ENCODE measurements at regions not wholly inside any gene's neighbourhood (a gene's known extent, or its start where the extent isn't known, plus 50 kb on each side); places are given as distances from the start of the nearest gene placed in this dataset.

- H3K4me1 ChIP-seq (ENCODE audit: control insufficient read depth, insufficient read depth, low read length, poor library complexity, severe bottlenecking) = no peaks in the 10 kb centered on the region
- no peak overlapping the region for H3K4me3 ChIP-seq (ENCODE audit: insufficient read depth, low read depth, low read length, poor library complexity, severe bottlenecking)
- no peak overlapping the region for H3K27ac ChIP-seq (ENCODE audit: insufficient read depth, low read length, poor library complexity, severe bottlenecking)
- no peak for DNase-seq
- no peaks in the 10 kb centered on the region for H3K9me3 ChIP-seq (ENCODE audit: control insufficient read depth, low read length)
- no peaks in the 10 kb centered on the region for H3K36me3 ChIP-seq (ENCODE audit: control insufficient read depth, insufficient read depth, low read length)
- no peaks in the 10 kb centered on the region for H3K27me3 ChIP-seq (replicated peaks; ENCODE audit: control insufficient read depth, insufficient read depth, low read length, poor library complexity, severe bottlenecking)
Measured at GRCh38 chr13:104868806-104869205, 1666.7 kb downstream of the EFNB2 start.

DNA sequence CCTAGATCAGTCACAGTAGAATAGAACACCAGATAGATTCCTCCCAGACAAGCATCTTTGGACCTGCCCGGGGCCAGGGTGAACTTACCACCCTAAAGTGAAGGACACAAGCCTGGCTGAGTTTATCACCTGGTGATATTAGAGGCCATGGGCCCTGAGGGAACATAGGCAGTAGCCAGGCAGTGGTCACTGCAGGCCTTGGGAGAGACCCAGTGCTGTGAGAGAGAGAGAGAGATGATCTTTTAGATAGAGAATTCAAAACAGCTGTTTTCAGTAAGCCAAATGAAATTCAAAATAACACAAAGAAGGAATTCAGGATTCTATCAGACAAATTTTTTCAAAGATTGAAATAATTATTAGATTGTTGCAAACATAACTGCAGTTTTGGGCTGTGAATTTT lies 1679.9 kb downstream of the EFNB2 start:
- no peaks in the 10 kb centered on the region for H3K9me3 ChIP-seq (ENCODE audit: control insufficient read depth, low read length)
- no peak overlapping the region for H3K4me3 ChIP-seq (ENCODE audit: insufficient read depth, low read depth, low read length, poor library complexity, severe bottlenecking)
- H3K36me3 ChIP-seq (ENCODE audit: control insufficient read depth, insufficient read depth, low read length) = no peaks in the 10 kb centered on the region
- no peaks in the 10 kb centered on the region for H3K27me3 ChIP-seq (replicated peaks; ENCODE audit: control insufficient read depth, insufficient read depth, low read length, poor library complexity, severe bottlenecking)
- H3K27ac ChIP-seq (ENCODE audit: insufficient read depth, low read length, poor library complexity, severe bottlenecking) = no peak overlapping the region
- DNase-seq = no peak
- H3K4me1 ChIP-seq (ENCODE audit: control insufficient read depth, insufficient read depth, low read length, poor library complexity, severe bottlenecking) = no peaks in the 10 kb centered on the region

DNA sequence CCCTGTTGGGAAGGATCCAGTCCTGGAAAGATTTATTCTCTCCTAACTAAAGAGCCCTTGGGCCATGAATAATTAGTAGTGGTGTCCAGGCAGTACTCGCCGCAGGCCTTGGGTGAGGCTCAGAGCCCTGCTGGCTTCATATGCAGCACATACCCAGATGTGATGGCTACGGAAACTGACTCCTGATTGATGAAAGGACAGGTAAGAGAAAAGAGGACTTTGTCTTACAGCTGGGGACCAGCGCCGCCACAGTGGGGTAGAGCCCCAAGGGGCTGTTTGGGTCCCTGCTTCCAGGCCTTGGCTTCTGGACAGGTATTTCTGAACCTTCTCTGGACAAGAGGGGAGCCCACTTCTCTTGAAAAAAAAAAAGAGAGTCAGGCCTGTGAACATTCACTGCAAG lies 1680.8 kb downstream of the EFNB2 start:
- no peaks in the 10 kb centered on the region for H3K36me3 ChIP-seq (ENCODE audit: control insufficient read depth, insufficient read depth, low read length)
- no peak for DNase-seq
- H3K27me3 ChIP-seq (replicated peaks; ENCODE audit: control insufficient read depth, insufficient read depth, low read length, poor library complexity, severe bottlenecking) = no peaks in the 10 kb centered on the region
- no peak overlapping the region for H3K27ac ChIP-seq (ENCODE audit: insufficient read depth, low read length, poor library complexity, severe bottlenecking)
- no peak overlapping the region for H3K4me3 ChIP-seq (ENCODE audit: insufficient read depth, low read depth, low read length, poor library complexity, severe bottlenecking)
- H3K4me1 ChIP-seq (ENCODE audit: control insufficient read depth, insufficient read depth, low read length, poor library complexity, severe bottlenecking) = no peaks in the 10 kb centered on the region
- no peaks in the 10 kb centered on the region for H3K9me3 ChIP-seq (ENCODE audit: control insufficient read depth, low read length)

- Histone ChIP-seq H3K36me3 (ENCODE audit: control insufficient read depth, insufficient read depth, low read length) (no peaks in the 10 kb centered on the region), H3K9me3 (ENCODE audit: control insufficient read depth, low read length) (no peaks in the 10 kb centered on the region), H3K27me3 (replicated peaks; ENCODE audit: control insufficient read depth, insufficient read depth, low read length, poor library complexity, severe bottlenecking) (no peaks in the 10 kb centered on the region), H3K4me1 (ENCODE audit: control insufficient read depth, insufficient read depth, low read length, poor library complexity, severe bottlenecking) (no peaks in the 10 kb centered on the region), H3K27ac (ENCODE audit: insufficient read depth, low read length, poor library complexity, severe bottlenecking) (no peak overlapping the region), H3K4me3 (ENCODE audit: insufficient read depth, low read depth, low read length, poor library complexity, severe bottlenecking) (no peak overlapping the region)
- no peak for DNase-seq
Measured at GRCh38 chr13:104854007-104854406, 1681.5 kb downstream of the EFNB2 start.

- no peaks in the 10 kb centered on the region for H3K9me3 ChIP-seq (ENCODE audit: control insufficient read depth, low read length)
- H3K36me3 ChIP-seq (ENCODE audit: control insufficient read depth, insufficient read depth, low read length) = no peaks in the 10 kb centered on the region
- no peak overlapping the region for H3K27ac ChIP-seq (ENCODE audit: insufficient read depth, low read length, poor library complexity, severe bottlenecking)
- no peak overlapping the region for H3K4me3 ChIP-seq (ENCODE audit: insufficient read depth, low read depth, low read length, poor library complexity, severe bottlenecking)
- H3K27me3 ChIP-seq (replicated peaks; ENCODE audit: control insufficient read depth, insufficient read depth, low read length, poor library complexity, severe bottlenecking) = no peaks in the 10 kb centered on the region
- no peaks in the 10 kb centered on the region for H3K4me1 ChIP-seq (ENCODE audit: control insufficient read depth, insufficient read depth, low read length, poor library complexity, severe bottlenecking)
- no peak for DNase-seq
Measured at GRCh38 chr13:104847922-104848321, 1687.5 kb downstream of the EFNB2 start.

DNA sequence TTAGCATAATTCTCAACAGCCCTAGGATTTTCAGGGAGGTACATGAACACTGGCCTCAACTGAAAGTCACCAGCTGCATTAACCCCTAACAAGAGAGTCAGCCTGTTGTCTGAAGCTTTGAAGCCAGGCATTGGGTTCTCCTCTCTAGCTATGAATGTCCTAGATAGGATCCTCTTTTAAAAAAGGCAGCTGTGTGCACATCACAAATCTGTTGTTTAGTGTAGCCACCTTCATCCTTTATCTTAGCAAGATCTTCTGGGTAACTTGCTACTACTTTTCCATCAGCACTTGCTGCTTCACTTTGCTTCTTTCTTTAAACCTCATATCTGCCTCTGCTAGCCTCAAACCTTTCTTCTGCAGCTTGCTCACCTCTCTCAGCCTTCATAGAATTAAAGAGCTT lies 1692.1 kb downstream of the EFNB2 start:
- no peak overlapping the region for H3K4me3 ChIP-seq (ENCODE audit: insufficient read depth, low read depth, low read length, poor library complexity, severe bottlenecking)
- no peak overlapping the region for H3K27ac ChIP-seq (ENCODE audit: insufficient read depth, low read length, poor library complexity, severe bottlenecking)
- DNase-seq = no peak
- no peaks in the 10 kb centered on the region for H3K27me3 ChIP-seq (replicated peaks; ENCODE audit: control insufficient read depth, insufficient read depth, low read length, poor library complexity, severe bottlenecking)
- no peaks in the 10 kb centered on the region for H3K9me3 ChIP-seq (ENCODE audit: control insufficient read depth, low read length)
- H3K36me3 ChIP-seq (ENCODE audit: control insufficient read depth, insufficient read depth, low read length) = no peaks in the 10 kb centered on the region
- H3K4me1 ChIP-seq (ENCODE audit: control insufficient read depth, insufficient read depth, low read length, poor library complexity, severe bottlenecking) = no peaks in the 10 kb centered on the region

DNA sequence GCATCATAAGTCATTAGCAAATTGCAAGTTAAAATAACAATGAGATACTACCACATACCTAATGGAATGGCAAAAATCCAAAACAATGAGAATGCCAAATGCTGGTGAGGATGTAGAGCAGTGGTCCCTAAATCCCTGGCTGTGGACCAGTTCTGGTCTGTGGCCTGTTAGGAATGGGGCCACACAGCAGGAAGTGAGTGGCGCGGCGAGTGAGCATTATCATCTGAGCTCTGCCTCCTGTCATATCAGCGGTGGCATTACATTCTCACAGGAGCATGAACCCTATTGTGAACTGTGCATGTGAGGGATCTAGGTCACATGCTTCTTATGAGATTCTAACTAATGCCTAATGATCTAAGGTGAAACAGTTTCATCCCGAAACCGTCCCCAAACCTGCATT lies 1694.4 kb downstream of the EFNB2 start:
- no peaks in the 10 kb centered on the region for H3K36me3 ChIP-seq (ENCODE audit: control insufficient read depth, insufficient read depth, low read length)
- H3K4me3 ChIP-seq (ENCODE audit: insufficient read depth, low read depth, low read length, poor library complexity, severe bottlenecking) = no peak overlapping the region
- no peaks in the 10 kb centered on the region for H3K27me3 ChIP-seq (replicated peaks; ENCODE audit: control insufficient read depth, insufficient read depth, low read length, poor library complexity, severe bottlenecking)
- no peak for DNase-seq
- no peaks in the 10 kb centered on the region for H3K9me3 ChIP-seq (ENCODE audit: control insufficient read depth, low read length)
- H3K4me1 ChIP-seq (ENCODE audit: control insufficient read depth, insufficient read depth, low read length, poor library complexity, severe bottlenecking) = no peaks in the 10 kb centered on the region
- H3K27ac ChIP-seq (ENCODE audit: insufficient read depth, low read length, poor library complexity, severe bottlenecking) = no peak overlapping the region

GRCh38 chr13:104837756-104838155 lies 1697.7 kb downstream of the EFNB2 start:
- H3K27ac ChIP-seq (ENCODE audit: insufficient read depth, low read length, poor library complexity, severe bottlenecking) = no peak overlapping the region
- no peaks in the 10 kb centered on the region for H3K4me1 ChIP-seq (ENCODE audit: control insufficient read depth, insufficient read depth, low read length, poor library complexity, severe bottlenecking)
- H3K9me3 ChIP-seq (ENCODE audit: control insufficient read depth, low read length) = no peaks in the 10 kb centered on the region
- DNase-seq = no peak
- no peaks in the 10 kb centered on the region for H3K27me3 ChIP-seq (replicated peaks; ENCODE audit: control insufficient read depth, insufficient read depth, low read length, poor library complexity, severe bottlenecking)
- H3K4me3 ChIP-seq (ENCODE audit: insufficient read depth, low read depth, low read length, poor library complexity, severe bottlenecking) = no peak overlapping the region
- no peaks in the 10 kb centered on the region for H3K36me3 ChIP-seq (ENCODE audit: control insufficient read depth, insufficient read depth, low read length)

- H3K27me3 ChIP-seq (replicated peaks; ENCODE audit: control insufficient read depth, insufficient read depth, low read length, poor library complexity, severe bottlenecking) = no peaks in the 10 kb centered on the region
Measured at GRCh38 chr13:104833221-104833620, 1702.2 kb downstream of the EFNB2 start.

GRCh38 chr13:104832231-104832630 lies 1703.2 kb downstream of the EFNB2 start:
- no peaks in the 10 kb centered on the region for H3K27me3 ChIP-seq (replicated peaks; ENCODE audit: control insufficient read depth, insufficient read depth, low read length, poor library complexity, severe bottlenecking)
- no peak overlapping the region for H3K4me3 ChIP-seq (ENCODE audit: insufficient read depth, low read depth, low read length, poor library complexity, severe bottlenecking)
- no peak overlapping the region for H3K27ac ChIP-seq (ENCODE audit: insufficient read depth, low read length, poor library complexity, severe bottlenecking)
- DNase-seq = no peak
- no peaks in the 10 kb centered on the region for H3K36me3 ChIP-seq (ENCODE audit: control insufficient read depth, insufficient read depth, low read length)
- no peaks in the 10 kb centered on the region for H3K4me1 ChIP-seq (ENCODE audit: control insufficient read depth, insufficient read depth, low read length, poor library complexity, severe bottlenecking)
- no peaks in the 10 kb centered on the region for H3K9me3 ChIP-seq (ENCODE audit: control insufficient read depth, low read length)

More at GRCh38 chr13:104833221-104833620, 1702.2 kb downstream of the EFNB2 start:
- no peaks in the 10 kb centered on the region for H3K9me3 ChIP-seq (ENCODE audit: control insufficient read depth, low read length)
- no peak overlapping the region for H3K4me3 ChIP-seq (ENCODE audit: insufficient read depth, low read depth, low read length, poor library complexity, severe bottlenecking)
- H3K36me3 ChIP-seq (ENCODE audit: control insufficient read depth, insufficient read depth, low read length) = no peaks in the 10 kb centered on the region
- H3K4me1 ChIP-seq (ENCODE audit: control insufficient read depth, insufficient read depth, low read length, poor library complexity, severe bottlenecking) = no peaks in the 10 kb centered on the region
- no peak for DNase-seq
- H3K27ac ChIP-seq (ENCODE audit: insufficient read depth, low read length, poor library complexity, severe bottlenecking) = no peak overlapping the region

DNA sequence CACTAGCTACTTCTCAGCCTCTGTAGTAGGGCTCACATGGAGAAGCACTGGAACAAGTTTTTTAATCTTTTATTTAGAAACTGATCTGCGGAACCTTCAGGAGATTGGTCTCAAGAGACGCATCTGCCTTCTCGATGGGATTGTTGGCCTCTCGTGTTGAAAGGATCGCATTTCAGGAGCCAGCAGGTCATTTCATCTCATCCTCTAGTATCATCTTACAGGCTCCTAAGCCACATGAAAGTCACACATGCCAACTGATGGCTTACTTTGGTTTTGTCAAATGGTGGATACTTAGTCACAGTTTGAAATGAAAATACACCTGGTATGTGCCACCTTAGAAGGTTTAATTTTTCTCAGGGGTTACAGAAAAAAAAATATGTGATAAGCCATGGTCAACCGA lies 1703.6 kb downstream of the EFNB2 start:
- Histone ChIP-seq H3K27me3 (replicated peaks; ENCODE audit: control insufficient read depth, insufficient read depth, low read length, poor library complexity, severe bottlenecking) (no peaks in the 10 kb centered on the region), H3K4me3 (ENCODE audit: insufficient read depth, low read depth, low read length, poor library complexity, severe bottlenecking) (no peak overlapping the region)
- no peak for DNase-seq

More for the DNA sequence above, 1703.6 kb downstream of the EFNB2 start:
- H3K27ac ChIP-seq (ENCODE audit: insufficient read depth, low read length, poor library complexity, severe bottlenecking) = no peak overlapping the region
- H3K36me3 ChIP-seq (ENCODE audit: control insufficient read depth, insufficient read depth, low read length) = no peaks in the 10 kb centered on the region
- no peaks in the 10 kb centered on the region for H3K9me3 ChIP-seq (ENCODE audit: control insufficient read depth, low read length)
- H3K4me1 ChIP-seq (ENCODE audit: control insufficient read depth, insufficient read depth, low read length, poor library complexity, severe bottlenecking) = no peaks in the 10 kb centered on the region
